ENCODE measurements at regions not wholly inside any gene's neighbourhood (a gene's known extent, or its start where the extent isn't known, plus 50 kb on each side); places are given as distances from the start of the nearest gene placed in this dataset.

DNA sequence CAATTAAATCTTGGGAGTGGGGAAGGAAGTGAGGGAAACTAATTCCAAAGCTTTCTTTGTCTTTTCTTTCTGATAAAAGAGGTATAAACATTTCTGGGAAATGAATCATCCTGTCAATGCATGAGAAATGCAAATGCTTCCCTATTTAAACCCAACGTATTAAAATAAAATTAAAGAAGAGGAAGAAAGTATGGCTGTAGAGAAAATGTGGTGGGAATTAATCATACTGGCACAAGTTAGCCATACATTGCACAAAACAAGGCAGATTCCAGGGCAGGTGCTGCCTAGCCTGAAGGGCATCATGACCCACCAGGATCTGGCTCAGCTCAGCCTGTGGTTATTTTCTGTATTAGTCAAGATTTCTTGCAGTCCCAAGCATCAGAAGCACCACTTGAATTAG is 338.0 kb downstream of the NYAP2 start:
- no peaks in the 10 kb centered on the region for H3K36me3 ChIP-seq (replicated peaks in 1 of 2; ENCODE audit: control insufficient read depth in 1 of 2, insufficient read depth in 2 of 2, low read length in 2 of 2)
- H3K4me1 ChIP-seq (ENCODE audit: insufficient read depth, low read length), result no peaks in the 10 kb centered on the region
- no peak overlapping the region for H3K4me2 ChIP-seq (ENCODE audit: low read depth, low read length)
- no peaks in the 10 kb centered on the region for H3K9me3 ChIP-seq (ENCODE audit: low read length)
- BruUV-seq (replicated peaks), result no TSS peak
- H3K27me3 ChIP-seq (ENCODE audit: control insufficient read depth in 1 of 2, insufficient read depth in 2 of 2, low read length in 2 of 2), result 0 out of 5 replicates have a peak, but pooled peaks cover 0 to 3% of the 10 kb centered on the region in 2 experiments
- no peak for ATAC-seq
- CTCF ChIA-PET (ENCODE audit: low intra/inter-chr PET ratio, low total read pairs), result no interaction called here
- no peak overlapping the region for H2AFZ ChIP-seq (ENCODE audit: low read length)
- no peak overlapping the region for H3K9ac ChIP-seq (ENCODE audit: insufficient read depth, low read depth, low read length)
- H3K4me3 ChIP-seq (replicated peaks in 1 of 3; ENCODE audit: insufficient read depth in 1 of 3, low read depth in 2 of 3, low read length in 3 of 3), result no peak overlapping the region
- no peak for DNase-seq (ENCODE audit: low spot score)
- WGBS (ENCODE audit: low lambda C conversion rate), result 4% methylated on average over 1 of the region's 1 CpG
- no peak for FAIRE-seq
- no peaks in the 10 kb centered on the region for H3K79me2 ChIP-seq (ENCODE audit: insufficient read depth, low read length)
- intact Hi-C loops (cut with micrococcal nuclease; ENCODE audit: unreplicated experiment), result no loop called here
- in situ Hi-C loops (cut with HindIII; ENCODE audit: extremely low pct_ligation_motif_present, low pct_unique_long_range_greater_than_20kb), result no loop called here
- no peaks in the 10 kb centered on the region for H4K20me1 ChIP-seq (ENCODE audit: insufficient read depth, low read length)
- POLR2A ChIA-PET, result no interaction called here
- no peak overlapping the region for H3K27ac ChIP-seq (ENCODE audit: extremely low read length, insufficient read depth, low read length)
- TF ChIP-seq, protein P1, sequence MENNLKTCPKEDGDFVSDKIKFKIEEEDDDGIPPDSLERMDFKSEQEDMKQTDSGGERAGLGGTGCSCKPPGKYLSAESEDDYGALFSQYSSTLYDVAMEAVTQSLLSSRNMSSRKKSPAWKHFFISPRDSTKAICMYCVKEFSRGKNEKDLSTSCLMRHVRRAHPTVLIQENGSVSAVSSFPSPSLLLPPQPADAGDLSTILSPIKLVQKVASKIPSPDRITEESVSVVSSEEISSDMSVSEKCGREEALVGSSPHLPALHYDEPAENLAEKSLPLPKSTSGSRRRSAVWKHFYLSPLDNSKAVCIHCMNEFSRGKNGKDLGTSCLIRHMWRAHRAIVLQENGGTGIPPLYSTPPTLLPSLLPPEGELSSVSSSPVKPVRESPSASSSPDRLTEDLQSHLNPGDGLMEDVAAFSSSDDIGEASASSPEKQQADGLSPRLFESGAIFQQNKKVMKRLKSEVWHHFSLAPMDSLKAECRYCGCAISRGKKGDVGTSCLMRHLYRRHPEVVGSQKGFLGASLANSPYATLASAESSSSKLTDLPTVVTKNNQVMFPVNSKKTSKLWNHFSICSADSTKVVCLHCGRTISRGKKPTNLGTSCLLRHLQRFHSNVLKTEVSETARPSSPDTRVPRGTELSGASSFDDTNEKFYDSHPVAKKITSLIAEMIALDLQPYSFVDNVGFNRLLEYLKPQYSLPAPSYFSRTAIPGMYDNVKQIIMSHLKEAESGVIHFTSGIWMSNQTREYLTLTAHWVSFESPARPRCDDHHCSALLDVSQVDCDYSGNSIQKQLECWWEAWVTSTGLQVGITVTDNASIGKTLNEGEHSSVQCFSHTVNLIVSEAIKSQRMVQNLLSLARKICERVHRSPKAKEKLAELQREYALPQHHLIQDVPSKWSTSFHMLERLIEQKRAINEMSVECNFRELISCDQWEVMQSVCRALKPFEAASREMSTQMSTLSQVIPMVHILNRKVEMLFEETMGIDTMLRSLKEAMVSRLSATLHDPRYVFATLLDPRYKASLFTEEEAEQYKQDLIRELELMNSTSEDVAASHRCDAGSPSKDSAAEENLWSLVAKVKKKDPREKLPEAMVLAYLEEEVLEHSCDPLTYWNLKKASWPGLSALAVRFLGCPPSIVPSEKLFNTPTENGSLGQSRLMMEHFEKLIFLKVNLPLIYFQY (CRISPR knock-in tag; IDR thresholded peaks at IDR 0.05; ENCODE audit: borderline replicate concordance), result no peak
- TF ChIP-seq HDAC1 (CRISPR knock-in tag; IDR thresholded peaks at IDR 0.05) (no peak), TMF1 (CRISPR knock-in tag; IDR thresholded peaks at IDR 0.05; ENCODE audit: low read depth) (no peak), NR3C1 (CRISPR knock-in tag; IDR thresholded peaks at IDR 0.05) (no peak), ZFP36 (IDR thresholded peaks at IDR 0.05; ENCODE audit: borderline replicate concordance, low read depth, low read length, partially characterized antibody) (no peak), ZNF567 (CRISPR knock-in tag; IDR thresholded peaks at IDR 0.05; ENCODE audit: borderline replicate concordance) (no peak), ATRX (CRISPR knock-in tag; IDR thresholded peaks at IDR 0.05; ENCODE audit: borderline replicate concordance) (no peak), ZSCAN31 (CRISPR knock-in tag; IDR thresholded peaks at IDR 0.05; ENCODE audit: low read depth) (no peak), KLF11 (CRISPR knock-in tag; IDR thresholded peaks at IDR 0.05) (no peak), ZFY (CRISPR knock-in tag; IDR thresholded peaks at IDR 0.05) (no peak), ZNF777 (CRISPR knock-in tag; IDR thresholded peaks at IDR 0.05) (no peak), ZNF317 (CRISPR knock-in tag; IDR thresholded peaks at IDR 0.05) (no peak)
- TF ChIP-seq, protein P2, sequence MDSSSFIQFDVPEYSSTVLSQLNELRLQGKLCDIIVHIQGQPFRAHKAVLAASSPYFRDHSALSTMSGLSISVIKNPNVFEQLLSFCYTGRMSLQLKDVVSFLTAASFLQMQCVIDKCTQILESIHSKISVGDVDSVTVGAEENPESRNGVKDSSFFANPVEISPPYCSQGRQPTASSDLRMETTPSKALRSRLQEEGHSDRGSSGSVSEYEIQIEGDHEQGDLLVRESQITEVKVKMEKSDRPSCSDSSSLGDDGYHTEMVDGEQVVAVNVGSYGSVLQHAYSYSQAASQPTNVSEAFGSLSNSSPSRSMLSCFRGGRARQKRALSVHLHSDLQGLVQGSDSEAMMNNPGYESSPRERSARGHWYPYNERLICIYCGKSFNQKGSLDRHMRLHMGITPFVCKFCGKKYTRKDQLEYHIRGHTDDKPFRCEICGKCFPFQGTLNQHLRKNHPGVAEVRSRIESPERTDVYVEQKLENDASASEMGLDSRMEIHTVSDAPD (CRISPR knock-in tag; IDR thresholded peaks at IDR 0.05), result no peak
- TF ChIP-seq, protein P3, sequence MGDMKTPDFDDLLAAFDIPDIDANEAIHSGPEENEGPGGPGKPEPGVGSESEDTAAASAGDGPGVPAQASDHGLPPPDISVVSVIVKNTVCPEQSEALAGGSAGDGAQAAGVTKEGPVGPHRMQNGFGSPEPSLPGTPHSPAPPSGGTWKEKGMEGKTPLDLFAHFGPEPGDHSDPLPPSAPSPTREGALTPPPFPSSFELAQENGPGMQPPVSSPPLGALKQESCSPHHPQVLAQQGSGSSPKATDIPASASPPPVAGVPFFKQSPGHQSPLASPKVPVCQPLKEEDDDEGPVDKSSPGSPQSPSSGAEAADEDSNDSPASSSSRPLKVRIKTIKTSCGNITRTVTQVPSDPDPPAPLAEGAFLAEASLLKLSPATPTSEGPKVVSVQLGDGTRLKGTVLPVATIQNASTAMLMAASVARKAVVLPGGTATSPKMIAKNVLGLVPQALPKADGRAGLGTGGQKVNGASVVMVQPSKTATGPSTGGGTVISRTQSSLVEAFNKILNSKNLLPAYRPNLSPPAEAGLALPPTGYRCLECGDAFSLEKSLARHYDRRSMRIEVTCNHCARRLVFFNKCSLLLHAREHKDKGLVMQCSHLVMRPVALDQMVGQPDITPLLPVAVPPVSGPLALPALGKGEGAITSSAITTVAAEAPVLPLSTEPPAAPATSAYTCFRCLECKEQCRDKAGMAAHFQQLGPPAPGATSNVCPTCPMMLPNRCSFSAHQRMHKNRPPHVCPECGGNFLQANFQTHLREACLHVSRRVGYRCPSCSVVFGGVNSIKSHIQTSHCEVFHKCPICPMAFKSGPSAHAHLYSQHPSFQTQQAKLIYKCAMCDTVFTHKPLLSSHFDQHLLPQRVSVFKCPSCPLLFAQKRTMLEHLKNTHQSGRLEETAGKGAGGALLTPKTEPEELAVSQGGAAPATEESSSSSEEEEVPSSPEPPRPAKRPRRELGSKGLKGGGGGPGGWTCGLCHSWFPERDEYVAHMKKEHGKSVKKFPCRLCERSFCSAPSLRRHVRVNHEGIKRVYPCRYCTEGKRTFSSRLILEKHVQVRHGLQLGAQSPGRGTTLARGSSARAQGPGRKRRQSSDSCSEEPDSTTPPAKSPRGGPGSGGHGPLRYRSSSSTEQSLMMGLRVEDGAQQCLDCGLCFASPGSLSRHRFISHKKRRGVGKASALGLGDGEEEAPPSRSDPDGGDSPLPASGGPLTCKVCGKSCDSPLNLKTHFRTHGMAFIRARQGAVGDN (CRISPR knock-in tag; IDR thresholded peaks at IDR 0.05), result no peak
- TF ChIP-seq, protein P4, sequence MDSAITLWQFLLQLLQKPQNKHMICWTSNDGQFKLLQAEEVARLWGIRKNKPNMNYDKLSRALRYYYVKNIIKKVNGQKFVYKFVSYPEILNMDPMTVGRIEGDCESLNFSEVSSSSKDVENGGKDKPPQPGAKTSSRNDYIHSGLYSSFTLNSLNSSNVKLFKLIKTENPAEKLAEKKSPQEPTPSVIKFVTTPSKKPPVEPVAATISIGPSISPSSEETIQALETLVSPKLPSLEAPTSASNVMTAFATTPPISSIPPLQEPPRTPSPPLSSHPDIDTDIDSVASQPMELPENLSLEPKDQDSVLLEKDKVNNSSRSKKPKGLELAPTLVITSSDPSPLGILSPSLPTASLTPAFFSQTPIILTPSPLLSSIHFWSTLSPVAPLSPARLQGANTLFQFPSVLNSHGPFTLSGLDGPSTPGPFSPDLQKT (CRISPR knock-in tag; IDR thresholded peaks at IDR 0.05; ENCODE audit: borderline replicate concordance), result no peak
